A673 (cell line): ENCODE measurements at regions not wholly inside any gene's neighbourhood (a gene's known extent, or its start where the extent isn't known, plus 50 kb on each side); places are given as distances from the start of the nearest gene placed in this dataset.

ENCODE experiments used
- BruUV-seq: library from RNA; stranded (reverse); fragments of 400-500 nt; replicated peaks from 2 replicates; lab custom pipeline; 2021; lab: Mats Ljungman, UMichigan
- CTCF ChIA-PET: fragments of 300-600 bp; sonication (Branson Sonifier 250); formaldehyde crosslinking; loops from one replicate; lab custom pipeline; 2022; ENCODE audit warnings: antibody characterized with exemption; lab: Charles Lee
- POLR2A ChIA-PET: fragments of 300-600 bp; sonication (Branson Sonifier 250); formaldehyde crosslinking; loops from one replicate; lab custom pipeline; 2022; ENCODE audit warnings: antibody characterized with exemption; ENCODE audit not compliant: low non-redundant PET; lab: Charles Lee
- DNase-seq: peaks from one replicate; pipeline ENCODE4 v3.0.0-alpha.2; 2015; ENCODE audit warnings: low spot score
- H3K27ac ChIP-seq: fragments of 200-600 bp; sonication (generic); 2 replicates; pipeline ENCODE4 v1.5.1; 2016; ENCODE audit warnings: mixed run types, low read depth, mild to moderate bottlenecking, mixed read lengths, antibody characterized with exemption, low read length; ENCODE audit not compliant: poor library complexity, severe bottlenecking
- H3K27me3 ChIP-seq: fragments of 200-600 bp; sonication (generic); replicated peaks from 2 replicates; pipeline ENCODE4 v1.6.1; 2017; ENCODE audit warnings: mixed run types, low read depth, mild to moderate bottlenecking, mixed read lengths, antibody characterized with exemption, low read length; ENCODE audit not compliant: insufficient read depth, poor library complexity
- H3K36me3 ChIP-seq: fragments of 200-600 bp; sonication (generic); 2 replicates; pipeline ENCODE4 v1.6.1; 2016; ENCODE audit warnings: mixed run types, mild to moderate bottlenecking, mixed read lengths, antibody characterized with exemption, low read length; ENCODE audit not compliant: insufficient read depth, poor library complexity, severe bottlenecking
- H3K4me1 ChIP-seq: fragments of 200-600 bp; sonication (generic); 2 replicates; pipeline ENCODE4 v1.6.1; 2017; ENCODE audit warnings: mixed run types, mild to moderate bottlenecking, mixed read lengths, antibody characterized with exemption, low read length; ENCODE audit not compliant: insufficient read depth, poor library complexity, severe bottlenecking
- H3K4me3 ChIP-seq: fragments of 200-600 bp; sonication (generic); 2 replicates; pipeline ENCODE4 v1.5.1; 2016; ENCODE audit warnings: low read depth, mixed run types, mild to moderate bottlenecking, mixed read lengths, low read length; ENCODE audit not compliant: poor library complexity, severe bottlenecking
- H3K9me3 ChIP-seq: fragments of 200-600 bp; sonication (generic); 2 replicates; pipeline ENCODE4 v1.6.1; 2016; ENCODE audit warnings: mixed run types, low read depth, mild to moderate bottlenecking, mixed read lengths, antibody characterized with exemption, low read length; ENCODE audit not compliant: poor library complexity, severe bottlenecking
- EZH2 ChIP-seq: fragments of 200-600 bp; sonication (generic); IDR thresholded peaks from 2 replicates; pipeline ENCODE4 v1.6.1; 2017; ENCODE audit warnings: borderline replicate concordance, low read depth, mild to moderate bottlenecking, mixed read lengths, antibody characterized with exemption, low read length; ENCODE audit not compliant: poor library complexity, severe bottlenecking
- intact Hi-C: fragments of 100-400 bp; cut with micrococcal nuclease; formaldehyde crosslinking; loops from one replicate; pipeline ENCODE4 v1.10.0; 2022; ENCODE audit not compliant: unreplicated experiment
- TF ChIP-seq, protein P1 (sequence below): fragments of 300-800, 200-600 bp; sonication (generic); conservative IDR thresholded peaks from 2 replicates; pipeline ENCODE4 v1.5.1; 2017; ENCODE audit warnings: low read depth, mild to moderate bottlenecking, antibody characterized with exemption, low read length, moderate library complexity, mixed read lengths

DNA sequence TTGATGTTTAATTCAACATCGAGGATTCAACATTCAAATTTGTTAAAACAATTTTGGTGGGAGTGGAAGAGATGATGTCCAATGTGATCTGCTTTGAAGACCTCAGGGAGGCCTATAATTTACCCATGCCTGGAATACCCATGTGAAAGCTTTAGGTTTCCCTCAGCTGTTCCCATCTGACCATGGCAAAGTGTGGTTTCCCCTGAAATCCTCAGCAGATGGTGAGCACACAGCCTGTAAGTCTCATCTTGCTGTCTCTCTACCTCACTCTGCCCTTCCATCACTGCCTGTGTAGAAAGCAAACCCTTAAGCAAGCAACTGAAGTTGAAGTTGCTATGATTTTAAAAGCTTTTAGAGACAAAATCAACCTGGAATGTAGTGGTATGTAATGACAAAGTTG lies 80.1 kb upstream of the ATF3 start:
- Histone ChIP-seq H3K4me1 (peaks cover 6% of the 10 kb centered on the region), H3K27me3 (peaks cover 8% of the 10 kb centered on the region), H3K36me3 (no peaks in the 10 kb centered on the region), H3K4me3 (no peak overlapping the region), H3K9me3 (no peaks in the 10 kb centered on the region), H3K27ac (no peak overlapping the region)
- TF ChIP-seq, protein P1, sequence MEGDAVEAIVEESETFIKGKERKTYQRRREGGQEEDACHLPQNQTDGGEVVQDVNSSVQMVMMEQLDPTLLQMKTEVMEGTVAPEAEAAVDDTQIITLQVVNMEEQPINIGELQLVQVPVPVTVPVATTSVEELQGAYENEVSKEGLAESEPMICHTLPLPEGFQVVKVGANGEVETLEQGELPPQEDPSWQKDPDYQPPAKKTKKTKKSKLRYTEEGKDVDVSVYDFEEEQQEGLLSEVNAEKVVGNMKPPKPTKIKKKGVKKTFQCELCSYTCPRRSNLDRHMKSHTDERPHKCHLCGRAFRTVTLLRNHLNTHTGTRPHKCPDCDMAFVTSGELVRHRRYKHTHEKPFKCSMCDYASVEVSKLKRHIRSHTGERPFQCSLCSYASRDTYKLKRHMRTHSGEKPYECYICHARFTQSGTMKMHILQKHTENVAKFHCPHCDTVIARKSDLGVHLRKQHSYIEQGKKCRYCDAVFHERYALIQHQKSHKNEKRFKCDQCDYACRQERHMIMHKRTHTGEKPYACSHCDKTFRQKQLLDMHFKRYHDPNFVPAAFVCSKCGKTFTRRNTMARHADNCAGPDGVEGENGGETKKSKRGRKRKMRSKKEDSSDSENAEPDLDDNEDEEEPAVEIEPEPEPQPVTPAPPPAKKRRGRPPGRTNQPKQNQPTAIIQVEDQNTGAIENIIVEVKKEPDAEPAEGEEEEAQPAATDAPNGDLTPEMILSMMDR, result no peak
- TF ChIP-seq EZH2, result no peak
- no TSS peak for BruUV-seq
- CTCF ChIA-PET, result interaction anchor here (1.3 kb wide), 1 partner anchor 137 kb away, joined by 4 read pairs; no protein-coding TSS in a partner anchor
- no peak for DNase-seq
- POLR2A ChIA-PET, result interaction anchor here (0.6 kb wide), 1 partner anchor 596 kb away, joined by 5 read pairs; no protein-coding TSS in a partner anchor
- intact Hi-C loops, result no loop called here

DNA sequence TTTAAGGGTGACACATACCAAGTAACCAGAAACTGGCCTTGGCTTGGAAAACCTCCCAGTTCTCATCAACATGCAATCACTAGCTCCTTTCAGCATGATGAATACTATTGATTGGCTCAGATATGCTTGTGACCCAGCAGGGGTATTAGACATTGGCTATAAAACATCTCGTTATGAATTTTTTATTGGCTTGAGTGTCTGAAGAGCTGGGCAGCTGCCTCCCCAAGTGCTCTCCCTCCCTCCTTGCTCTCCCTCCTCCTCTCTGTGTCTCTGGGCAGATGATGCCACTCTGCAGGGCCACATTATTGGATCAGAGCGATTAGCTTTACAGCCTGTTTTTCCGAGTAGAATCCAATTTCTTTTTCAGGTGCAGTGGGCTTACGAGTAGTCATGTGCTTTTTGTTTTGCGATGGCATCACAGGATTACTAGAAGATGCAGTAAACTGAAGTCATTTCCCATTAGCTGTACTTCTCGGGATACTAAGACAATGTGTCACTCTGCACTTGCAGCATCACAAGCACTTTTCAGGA lies 79.3 kb upstream of the ATF3 start:
- H3K4me3 ChIP-seq, result no peak overlapping the region
- no TSS peak for BruUV-seq
- peaks cover 6% of the 10 kb centered on the region for H3K4me1 ChIP-seq
- peaks cover 8% of the 10 kb centered on the region for H3K27me3 ChIP-seq
- ChIA-PET POLR2A (no interaction called here), CTCF (interaction anchor here (1.3 kb wide), 1 partner anchor 136 kb away, joined by 4 read pairs; no protein-coding TSS in a partner anchor)
- H3K36me3 ChIP-seq, result no peaks in the 10 kb centered on the region
- no peak for DNase-seq
- no peak overlapping the region for H3K27ac ChIP-seq
- no peaks in the 10 kb centered on the region for H3K9me3 ChIP-seq
- intact Hi-C loops, result no loop called here
- no peak for TF ChIP-seq EZH2
- TF ChIP-seq, protein P1, result no peak

DNA sequence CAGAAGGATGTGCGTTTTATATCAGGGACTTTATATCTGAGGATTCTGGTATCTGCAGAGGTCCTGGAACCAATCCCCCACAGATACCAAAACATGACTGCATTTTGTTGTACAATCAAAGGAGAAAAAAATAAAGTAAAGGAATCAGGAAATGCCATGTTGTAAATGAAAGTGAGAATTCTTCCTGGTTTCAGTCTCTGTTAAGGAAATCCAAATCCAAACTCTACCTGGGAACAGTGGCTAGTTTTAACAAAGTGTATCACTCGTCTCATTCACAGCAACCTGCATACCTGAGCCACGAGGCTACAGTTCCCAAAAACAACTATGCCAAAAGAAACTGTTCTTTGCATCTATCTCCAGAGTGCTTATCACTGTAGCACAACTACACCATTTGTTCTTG lies 77.3 kb upstream of the ATF3 start:
- Histone ChIP-seq H3K27me3 (peaks cover 8% of the 10 kb centered on the region), H3K4me1 (peaks cover 6% of the 10 kb centered on the region), H3K36me3 (no peaks in the 10 kb centered on the region), H3K4me3 (no peak overlapping the region), H3K9me3 (no peaks in the 10 kb centered on the region), H3K27ac (no peak overlapping the region)
- CTCF ChIA-PET, result no interaction called here
- BruUV-seq, result no TSS peak
- no peak for DNase-seq
- POLR2A ChIA-PET, result no interaction called here
- intact Hi-C loops, result no loop called here
- TF ChIP-seq, protein P1, result no peak
- TF ChIP-seq EZH2, result no peak
